IPS-18a (cell line): ENCODE measurements at regions not wholly inside any gene's neighbourhood (a gene's known extent, or its start where the extent isn't known, plus 50 kb on each side); places are given as distances from the start of the nearest gene placed in this dataset.
"Not testable (repeated sequence)": the region's sequence is repeated elsewhere in the genome, so short reads cannot be mapped to it uniquely, and the experiment has no call there.

ENCODE experiments used
- H3K27ac ChIP-seq: one replicate; pipeline ENCODE4 v1.5.1; 2013; ENCODE audit warnings: low read length
- H3K27me3 ChIP-seq: one replicate; pipeline ENCODE4 v1.6.1; 2013; ENCODE audit warnings: mild to moderate bottlenecking, low read length; ENCODE audit not compliant: control insufficient read depth, insufficient read depth
- H3K36me3 ChIP-seq: one replicate; pipeline ENCODE4 v1.6.1; 2013; ENCODE audit warnings: low read depth, low read length; ENCODE audit not compliant: control insufficient read depth
- H3K4me1 ChIP-seq: one replicate; pipeline ENCODE4 v1.6.1; 2013; ENCODE audit warnings: low read depth, low read length; ENCODE audit not compliant: control insufficient read depth
- H3K4me3 ChIP-seq: one replicate; pipeline ENCODE4 v1.5.1; 2013; ENCODE audit warnings: low read length
- H3K9ac ChIP-seq: one replicate; pipeline ENCODE4 v1.6.1; 2013; ENCODE audit warnings: mild to moderate bottlenecking, low read length, moderate library complexity
- H3K9me3 ChIP-seq: one replicate; pipeline ENCODE4 v1.6.1; 2013; ENCODE audit warnings: low read depth, low read length; ENCODE audit not compliant: control insufficient read depth

GRCh38 chr10:109695988-109696387, 227.3 kb downstream of the XPNPEP1 start:
- Histone ChIP-seq H3K4me1 (no peaks in the 10 kb centered on the region), H3K9me3 (no peaks in the 10 kb centered on the region), H3K4me3 (no peak overlapping the region), H3K27me3 (no peaks in the 10 kb centered on the region), H3K36me3 (no peaks in the 10 kb centered on the region), H3K9ac (no peak overlapping the region), H3K27ac (no peak overlapping the region)

- no peaks in the 10 kb centered on the region for H3K27me3 ChIP-seq
- no peak overlapping the region for H3K9ac ChIP-seq
- no peak overlapping the region for H3K27ac ChIP-seq
- H3K36me3 ChIP-seq, result no peaks in the 10 kb centered on the region
- no peak overlapping the region for H3K4me3 ChIP-seq
- H3K4me1 ChIP-seq, result no peaks in the 10 kb centered on the region
- peaks cover 15% of the 10 kb centered on the region for H3K9me3 ChIP-seq
These were observed 233.5 kb downstream of the XPNPEP1 start for GRCh38 chr10:109689785-109690184.

- Histone ChIP-seq H3K36me3 (no peaks in the 10 kb centered on the region), H3K4me1 (no peaks in the 10 kb centered on the region), H3K9me3 (no peaks in the 10 kb centered on the region), H3K9ac (no peak overlapping the region), H3K27me3 (no peaks in the 10 kb centered on the region), H3K4me3 (no peak overlapping the region), H3K27ac (no peak overlapping the region)
These were observed 243.8 kb downstream of the XPNPEP1 start for GRCh38 chr10:109679478-109679877.

GRCh38 chr10:109678857-109679256, 244.5 kb downstream of the XPNPEP1 start:
- Histone ChIP-seq H3K36me3 (no peaks in the 10 kb centered on the region), H3K9ac (no peak overlapping the region), H3K27ac (no peak overlapping the region), H3K4me3 (no peak overlapping the region), H3K4me1 (no peaks in the 10 kb centered on the region), H3K27me3 (no peaks in the 10 kb centered on the region), H3K9me3 (no peaks in the 10 kb centered on the region)

GRCh38 chr10:109676703-109677102, 246.6 kb downstream of the XPNPEP1 start:
- H3K27ac ChIP-seq, result no peak overlapping the region

GRCh38 chr10:109668703-109669102, 254.6 kb downstream of the XPNPEP1 start:
- H3K9me3 ChIP-seq, result no peaks in the 10 kb centered on the region
- no peak overlapping the region for H3K9ac ChIP-seq
- no peaks in the 10 kb centered on the region for H3K27me3 ChIP-seq
- H3K36me3 ChIP-seq, result no peaks in the 10 kb centered on the region
- H3K4me1 ChIP-seq, result no peaks in the 10 kb centered on the region
- H3K4me3 ChIP-seq, result no peak overlapping the region
- H3K27ac ChIP-seq, result no peak overlapping the region

More at GRCh38 chr10:109676703-109677102, 246.6 kb downstream of the XPNPEP1 start:
- H3K9me3 ChIP-seq, result no peaks in the 10 kb centered on the region
- H3K9ac ChIP-seq, result no peak overlapping the region
- no peaks in the 10 kb centered on the region for H3K4me1 ChIP-seq
- no peaks in the 10 kb centered on the region for H3K27me3 ChIP-seq
- no peak overlapping the region for H3K4me3 ChIP-seq
- no peaks in the 10 kb centered on the region for H3K36me3 ChIP-seq

GRCh38 chr10:109668154-109668665, 255.1 kb downstream of the XPNPEP1 start:
- no peak overlapping the region for H3K4me3 ChIP-seq
- no peak overlapping the region for H3K9ac ChIP-seq
- H3K9me3 ChIP-seq, result no peaks in the 10 kb centered on the region
- H3K27ac ChIP-seq, result no peak overlapping the region
- no peaks in the 10 kb centered on the region for H3K4me1 ChIP-seq
- H3K36me3 ChIP-seq, result no peaks in the 10 kb centered on the region
- no peaks in the 10 kb centered on the region for H3K27me3 ChIP-seq

GRCh38 chr10:109665321-109665720, 258.0 kb downstream of the XPNPEP1 start:
- Histone ChIP-seq H3K9me3 (no peaks in the 10 kb centered on the region), H3K36me3 (no peaks in the 10 kb centered on the region), H3K27me3 (no peaks in the 10 kb centered on the region), H3K4me1 (no peaks in the 10 kb centered on the region), H3K4me3 (no peak overlapping the region), H3K27ac (no peak overlapping the region), H3K9ac (no peak overlapping the region)

GRCh38 chr10:109664554-109664953, 258.8 kb downstream of the XPNPEP1 start:
- H3K9ac ChIP-seq, result no peak overlapping the region
- H3K9me3 ChIP-seq, result no peaks in the 10 kb centered on the region
- H3K4me3 ChIP-seq, result no peak overlapping the region
- H3K27me3 ChIP-seq, result no peaks in the 10 kb centered on the region
- no peaks in the 10 kb centered on the region for H3K4me1 ChIP-seq
- H3K36me3 ChIP-seq, result no peaks in the 10 kb centered on the region
- no peak overlapping the region for H3K27ac ChIP-seq

- H3K27ac ChIP-seq, result no peak overlapping the region
- no peaks in the 10 kb centered on the region for H3K4me1 ChIP-seq
- H3K4me3 ChIP-seq, result no peak overlapping the region
- H3K9ac ChIP-seq, result no peak overlapping the region
- H3K9me3 ChIP-seq, result no peaks in the 10 kb centered on the region
- H3K36me3 ChIP-seq, result no peaks in the 10 kb centered on the region
- H3K27me3 ChIP-seq, result no peaks in the 10 kb centered on the region
These were observed 260.2 kb downstream of the XPNPEP1 start for GRCh38 chr10:109663122-109663521.

- H3K36me3 ChIP-seq, result not testable (repeated sequence)
These were observed 270.7 kb downstream of the XPNPEP1 start for GRCh38 chr10:109652612-109653011.

GRCh38 chr10:109650228-109650627, 273.1 kb downstream of the XPNPEP1 start:
- H3K27me3 ChIP-seq, result no peaks in the 10 kb centered on the region
- no peak overlapping the region for H3K9ac ChIP-seq
- H3K4me3 ChIP-seq, result no peak overlapping the region
- H3K36me3 ChIP-seq, result no peaks in the 10 kb centered on the region
- no peaks in the 10 kb centered on the region for H3K9me3 ChIP-seq
- H3K27ac ChIP-seq, result no peak overlapping the region
- no peaks in the 10 kb centered on the region for H3K4me1 ChIP-seq

More at GRCh38 chr10:109652612-109653011, 270.7 kb downstream of the XPNPEP1 start:
- not testable (repeated sequence) for H3K4me1 ChIP-seq, H3K9me3 ChIP-seq, H3K9ac ChIP-seq, H3K4me3 ChIP-seq, H3K27ac ChIP-seq, H3K27me3 ChIP-seq
